GM23248 (cell line): ENCODE measurements at regions not wholly inside any gene's neighbourhood (a gene's known extent, or its start where the extent isn't known, plus 50 kb on each side); places are given as distances from the start of the nearest gene placed in this dataset.
"Not testable (repeated sequence)": the region's sequence is repeated elsewhere in the genome, so short reads cannot be mapped to it uniquely, and the experiment has no call there.

Experiments
- DNase-seq: peaks from one replicate; pipeline ENCODE4 v3.0.0-alpha.2; 2015
- H2AFZ ChIP-seq: fragments of 200-600 bp; sonication (generic); 2 replicates; pipeline ENCODE4 v1.6.1; 2016; ENCODE audit warnings: antibody characterized with exemption
- H3F3A ChIP-seq: fragments of 200-600 bp; sonication (generic); 2 replicates; pipeline ENCODE4 v1.6.1; 2016; ENCODE audit warnings: mild to moderate bottlenecking, antibody characterized with exemption, mixed run types; ENCODE audit not compliant: insufficient read depth
- H3K27ac ChIP-seq: fragments of 200-600 bp; sonication (generic); 2 replicates; pipeline ENCODE4 v1.5.1; 2016; ENCODE audit warnings: mild to moderate bottlenecking
- H3K27me3 ChIP-seq: fragments of 200-600 bp; sonication (generic); replicated peaks from 2 replicates; pipeline ENCODE4 v1.6.1; 2016; ENCODE audit warnings: mild to moderate bottlenecking; ENCODE audit not compliant: insufficient read depth
- H3K36me3 ChIP-seq: fragments of 200-600 bp; sonication (generic); 2 replicates; pipeline ENCODE4 v1.6.1; 2016; ENCODE audit warnings: low read depth, mild to moderate bottlenecking
- H3K4me1 ChIP-seq: fragments of 200-600 bp; sonication (generic); 2 replicates; pipeline ENCODE4 v1.6.1; 2016; ENCODE audit warnings: mild to moderate bottlenecking; ENCODE audit not compliant: insufficient read depth
- H3K4me2 ChIP-seq: fragments of 200-600 bp; sonication (generic); one replicate; pipeline ENCODE4 v1.6.1; 2016; ENCODE audit warnings: mild to moderate bottlenecking; ENCODE audit not compliant: unreplicated experiment
- H3K4me3 ChIP-seq: fragments of 200-600 bp; sonication (generic); 2 replicates; pipeline ENCODE4 v1.5.1; 2016; ENCODE audit warnings: mild to moderate bottlenecking
- H3K79me2 ChIP-seq: fragments of 200-600 bp; sonication (generic); 2 replicates; pipeline ENCODE4 v1.6.1; 2016; ENCODE audit warnings: mild to moderate bottlenecking; ENCODE audit not compliant: insufficient read depth
- H3K9ac ChIP-seq: fragments of 200-600 bp; sonication (generic); 2 replicates; pipeline ENCODE4 v1.6.1; 2016; ENCODE audit warnings: mild to moderate bottlenecking
- H3K9me2 ChIP-seq: fragments of 200-600 bp; sonication (generic); 2 replicates; pipeline ENCODE4 v1.6.1; 2016; ENCODE audit warnings: mixed run types, mild to moderate bottlenecking, moderate library complexity; ENCODE audit not compliant: insufficient read depth
- H3K9me3 ChIP-seq: fragments of 200-600 bp; sonication (generic); one replicate; pipeline ENCODE4 v1.6.1; 2017; ENCODE audit warnings: low read depth
- H4K20me1 ChIP-seq: fragments of 200-600 bp; sonication (generic); 2 replicates; pipeline ENCODE4 v1.6.0; 2016; ENCODE audit not compliant: insufficient read depth
- EZH2 ChIP-seq: fragments of 200-600 bp; sonication (generic); IDR thresholded peaks from 2 replicates; pipeline ENCODE4 v1.6.1; 2018; ENCODE audit warnings: antibody characterized with exemption, mild to moderate bottlenecking; ENCODE audit not compliant: insufficient read depth, poor library complexity, severe bottlenecking
- EZH2phosphoT487 ChIP-seq: fragments of 200-600 bp; sonication (generic); IDR thresholded peaks from 2 replicates; pipeline ENCODE4 v1.6.1; 2018; ENCODE audit warnings: antibody characterized with exemption, moderate library complexity, mild to moderate bottlenecking, low read depth; ENCODE audit not compliant: insufficient read depth
- WGBS, 2 experiments: methylation state at CpG; one replicate each; pipeline ENCODE4 v1.1.6; 2015 to 2017; ENCODE audit warnings: low lambda C conversion rate in 2 of 2, low coverage in 1 of 2; ENCODE audit errors: missing lambda C conversion rate in 2 of 2; 5-methylcytosine and 5-hydroxymethylcytosine counted together
- in situ Hi-C: fragments of 300-500 bp; cut with MboI; formaldehyde crosslinking; loops from 2 replicates; pipeline ENCODE4 v1.15.0; 2020

GRCh38 chr4:189733507-189733906, 207.2 kb upstream of the FRG1 start:
- 51 to 62% methylated on average over 5 of the region's 5 CpGs for WGBS, 2 experiments
- in situ Hi-C loops, H3K4me2 ChIP-seq: not testable (repeated sequence)

GRCh38 chr4:189734648-189735267, 205.9 kb upstream of the FRG1 start:
- in situ Hi-C loops = not testable (repeated sequence)

More at GRCh38 chr4:189733507-189733906, 207.2 kb upstream of the FRG1 start:
- DNase-seq, H3K4me1 ChIP-seq, H3K9me3 ChIP-seq, H3K9me2 ChIP-seq, H4K20me1 ChIP-seq, H3F3A ChIP-seq, H3K36me3 ChIP-seq, H3K4me3 ChIP-seq, H2AFZ ChIP-seq, H3K79me2 ChIP-seq, H3K27me3 ChIP-seq, H3K27ac ChIP-seq, H3K9ac ChIP-seq: not testable (repeated sequence)

GRCh38 chr4:189736656-189737055, 204.0 kb upstream of the FRG1 start:
- in situ Hi-C loops, H4K20me1 ChIP-seq, H3K9me2 ChIP-seq, H3K9me3 ChIP-seq, H3K27ac ChIP-seq, H3K36me3 ChIP-seq, H3K79me2 ChIP-seq, H3K4me3 ChIP-seq, H3F3A ChIP-seq, H3K9ac ChIP-seq, H2AFZ ChIP-seq, H3K4me2 ChIP-seq, H3K27me3 ChIP-seq, H3K4me1 ChIP-seq, DNase-seq: not testable (repeated sequence)
- WGBS, 2 experiments = 57 to 60% methylated on average over 4 of the region's 4 CpGs

More at GRCh38 chr4:189734648-189735267, 205.9 kb upstream of the FRG1 start:
- 14 to 17% methylated on average over 2 of the region's 2 CpGs for WGBS, 2 experiments
- H3K9me3 ChIP-seq, H2AFZ ChIP-seq, H3K4me1 ChIP-seq, H3K4me3 ChIP-seq, DNase-seq, H3K9me2 ChIP-seq, H3K4me2 ChIP-seq, H3K9ac ChIP-seq, H3F3A ChIP-seq, H3K36me3 ChIP-seq, H4K20me1 ChIP-seq, H3K27me3 ChIP-seq, H3K79me2 ChIP-seq, H3K27ac ChIP-seq: not testable (repeated sequence)

GRCh38 chr4:189740118-189740517, 200.6 kb upstream of the FRG1 start:
- H3K79me2 ChIP-seq, H3K27me3 ChIP-seq, H3K9me2 ChIP-seq, H3K9me3 ChIP-seq, in situ Hi-C loops, H3F3A ChIP-seq, H3K27ac ChIP-seq, H3K4me2 ChIP-seq, DNase-seq, H3K36me3 ChIP-seq, H3K4me1 ChIP-seq, H3K9ac ChIP-seq, H3K4me3 ChIP-seq, H2AFZ ChIP-seq, H4K20me1 ChIP-seq: not testable (repeated sequence)
- WGBS, 2 experiments = 46 to 55% methylated on average over 7 of the region's 7 CpGs

GRCh38 chr4:189740873-189741272, 199.8 kb upstream of the FRG1 start:
- no peak overlapping the region for H3K27ac ChIP-seq
- H3K9me2 ChIP-seq = no peaks in the 10 kb centered on the region
- H3K4me1 ChIP-seq = no peaks in the 10 kb centered on the region
- TF ChIP-seq EZH2 (no peak), EZH2phosphoT487 (no peak)
- H3K9me3 ChIP-seq = no peaks in the 10 kb centered on the region
- no peak for DNase-seq
- in situ Hi-C loops = no loop called here
- no peak overlapping the region for H3K9ac ChIP-seq
- 14 to 15% methylated on average over 2 to 16 of the region's 16 CpGs for WGBS, 2 experiments
- no peak overlapping the region for H3K4me3 ChIP-seq
- no peaks in the 10 kb centered on the region for H3K36me3 ChIP-seq
- H3K79me2 ChIP-seq = no peaks in the 10 kb centered on the region
- H3F3A ChIP-seq = no peaks in the 10 kb centered on the region
- no peaks in the 10 kb centered on the region for H4K20me1 ChIP-seq
- no peaks in the 10 kb centered on the region for H3K27me3 ChIP-seq
- H3K4me2 ChIP-seq = no peak overlapping the region
- no peak overlapping the region for H2AFZ ChIP-seq

- H3K9me2 ChIP-seq, H3K27ac ChIP-seq, H3K27me3 ChIP-seq, H3K4me3 ChIP-seq, H3F3A ChIP-seq, H3K36me3 ChIP-seq, H3K79me2 ChIP-seq, in situ Hi-C loops, H3K9ac ChIP-seq, DNase-seq, H3K4me2 ChIP-seq, H4K20me1 ChIP-seq, H3K4me1 ChIP-seq, H2AFZ ChIP-seq, H3K9me3 ChIP-seq: not testable (repeated sequence)
- WGBS, 2 experiments = 10 to 17% methylated on average over 1 of the region's 1 CpG
Observed at GRCh38 chr4:189753092-189753491, 187.6 kb upstream of the FRG1 start.
